ENCODE measurements at regions not wholly inside any gene's neighbourhood (a gene's known extent, or its start where the extent isn't known, plus 50 kb on each side); places are given as distances from the start of the nearest gene placed in this dataset.

GRCh38 chr2:157192445-157193423 lies 64.8 kb upstream of the GALNT5 start (continued):
- no peak for TF ChIP-seq ZBTB4 (CRISPR knock-in tag; IDR thresholded peaks at IDR 0.05)
- 0 out of 2 replicates have a peak, but pooled peaks have one; percentile 11 for TF ChIP-seq PKNOX1 (IDR thresholded peaks at IDR 0.05)
- TF ChIP-seq SPI1 (IDR thresholded peaks at IDR 0.05; ENCODE audit: borderline replicate concordance, insufficient read depth, low read depth, low read length) = peak; percentile 12; the same call in 1 of the 2 replicates
- no peak for TF ChIP-seq ZBTB40 (IDR thresholded peaks at IDR 0.05; ENCODE audit: borderline replicate concordance)
- no peak for TF ChIP-seq RBBP5 (conservative IDR thresholded peaks at IDR 0.05)
- peak; percentile 41; the same call in 1 of the 2 replicates for TF ChIP-seq ZNF384 (IDR thresholded peaks at IDR 0.05; ENCODE audit: borderline replicate concordance, low read depth, low read length)
- peak; percentile 57 to 59 for TF ChIP-seq IKZF2 (IDR thresholded peaks at IDR 0.05)
